GM18858 (cell line): ENCODE measurements at regions not wholly inside any gene's neighbourhood (a gene's known extent, or its start where the extent isn't known, plus 50 kb on each side); places are given as distances from the start of the nearest gene placed in this dataset.
"Not testable (repeated sequence)": the region's sequence is repeated elsewhere in the genome, so short reads cannot be mapped to it uniquely, and the experiment has no call there.

Source experiments
- ATAC-seq: cut with Tn5 transposase; IDR thresholded peaks from one replicate; pipeline ENCODE4 v1.9.1; 2021; ENCODE audit not compliant: unreplicated experiment

- ATAC-seq: not testable (repeated sequence)
Measured at GRCh38 chr2:87526258-87526657, 221.6 kb upstream of the PLGLB2 start.

- ATAC-seq: not testable (repeated sequence)
Measured at GRCh38 chr2:87531968-87532715, 215.7 kb upstream of the PLGLB2 start.

DNA sequence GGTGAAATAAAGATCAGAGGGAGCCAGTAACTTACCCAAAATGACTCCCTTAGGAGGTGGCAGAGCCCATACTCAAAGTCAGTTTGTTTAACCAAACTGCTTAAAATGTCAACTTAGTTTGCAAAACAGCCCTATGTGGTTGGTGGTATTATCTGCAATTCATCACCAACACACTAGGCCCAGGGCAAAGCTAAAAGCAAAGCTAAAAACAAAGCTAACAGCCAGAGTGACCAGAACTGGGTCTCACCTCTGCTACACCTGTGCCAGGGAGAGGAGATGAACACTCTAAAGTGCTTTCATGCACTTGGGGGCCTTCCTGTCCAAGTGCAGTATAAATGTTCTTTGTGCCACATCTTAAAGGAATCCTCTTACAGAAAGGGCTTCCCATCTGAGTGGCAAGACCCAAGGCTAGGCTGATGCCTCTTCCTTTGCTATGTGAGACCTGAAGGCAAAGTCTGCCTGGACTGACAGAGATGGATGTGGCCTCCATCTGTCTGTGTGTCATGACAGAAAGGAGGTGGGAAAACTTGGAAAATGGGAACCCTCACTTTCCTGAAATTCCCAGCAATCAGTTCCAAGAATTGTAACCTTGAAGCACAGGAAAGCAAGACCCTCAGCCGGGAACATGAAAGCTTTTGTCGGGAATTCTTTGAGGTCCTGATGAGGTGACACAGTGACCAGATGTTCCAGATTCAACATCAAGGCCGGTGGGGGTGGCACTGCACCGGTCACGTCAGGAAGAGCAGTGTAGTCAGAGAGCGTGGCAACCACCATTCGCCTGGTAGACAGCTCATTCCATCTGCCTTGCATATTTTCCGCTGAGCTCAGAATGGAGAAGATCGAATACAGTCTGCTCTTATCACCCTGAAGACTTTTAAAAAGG, 214.3 kb upstream of the PLGLB2 start:
- not testable (repeated sequence) for ATAC-seq

- not testable (repeated sequence) for ATAC-seq
Measured at GRCh38 chr2:87534273-87534889, 213.5 kb upstream of the PLGLB2 start.

DNA sequence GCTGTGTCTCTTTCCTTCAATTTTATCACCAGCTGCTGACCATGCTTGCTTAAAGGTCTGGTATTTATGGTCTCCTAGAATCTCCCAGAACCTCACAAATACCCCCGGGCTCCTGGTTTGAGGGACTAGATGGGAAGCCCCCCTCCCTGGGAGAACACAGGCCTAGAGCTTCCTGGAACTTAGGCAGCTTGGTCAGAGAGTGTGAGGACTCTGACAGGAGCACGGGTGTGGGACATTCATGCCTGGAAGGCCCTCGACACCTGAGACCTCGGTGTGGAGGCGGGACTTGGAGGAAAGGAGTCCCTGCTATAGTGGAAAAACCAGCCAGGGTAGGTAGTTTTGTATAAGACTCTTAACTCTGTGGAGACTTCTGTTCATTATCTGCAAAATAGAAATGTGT, 211.5 kb upstream of the PLGLB2 start:
- not testable (repeated sequence) for ATAC-seq

GRCh38 chr2:87537251-87537671, 210.6 kb upstream of the PLGLB2 start:
- ATAC-seq: not testable (repeated sequence)

DNA sequence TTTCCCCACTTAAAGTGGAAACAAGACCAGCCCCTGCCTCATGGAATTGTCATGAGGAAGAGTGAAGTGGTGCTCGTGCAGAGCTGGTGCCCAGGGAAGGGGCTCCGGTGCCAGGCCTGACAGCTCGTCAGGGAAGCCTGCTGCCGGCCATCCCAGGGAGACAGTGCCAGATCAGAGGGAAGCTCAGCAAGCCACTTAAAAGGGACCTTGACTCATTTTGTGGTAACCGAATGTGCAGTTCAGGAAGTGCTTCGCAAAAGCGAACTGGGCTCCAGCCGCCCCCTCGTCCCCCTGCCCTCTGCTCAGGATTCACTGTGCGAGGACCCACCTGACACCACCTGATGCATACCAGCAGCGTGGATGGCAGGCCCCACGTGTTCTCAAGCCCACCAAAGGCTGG, 209.6 kb upstream of the PLGLB2 start:
- not testable (repeated sequence) for ATAC-seq

- ATAC-seq: not testable (repeated sequence)
Measured at GRCh38 chr2:87539151-87539943, 208.5 kb upstream of the PLGLB2 start.

GRCh38 chr2:87540242-87540641, 207.6 kb upstream of the PLGLB2 start:
- not testable (repeated sequence) for ATAC-seq

- not testable (repeated sequence) for ATAC-seq
Measured at GRCh38 chr2:87542599-87543174, 205.2 kb upstream of the PLGLB2 start.

GRCh38 chr2:87543797-87544196, 204.1 kb upstream of the PLGLB2 start:
- not testable (repeated sequence) for ATAC-seq

DNA sequence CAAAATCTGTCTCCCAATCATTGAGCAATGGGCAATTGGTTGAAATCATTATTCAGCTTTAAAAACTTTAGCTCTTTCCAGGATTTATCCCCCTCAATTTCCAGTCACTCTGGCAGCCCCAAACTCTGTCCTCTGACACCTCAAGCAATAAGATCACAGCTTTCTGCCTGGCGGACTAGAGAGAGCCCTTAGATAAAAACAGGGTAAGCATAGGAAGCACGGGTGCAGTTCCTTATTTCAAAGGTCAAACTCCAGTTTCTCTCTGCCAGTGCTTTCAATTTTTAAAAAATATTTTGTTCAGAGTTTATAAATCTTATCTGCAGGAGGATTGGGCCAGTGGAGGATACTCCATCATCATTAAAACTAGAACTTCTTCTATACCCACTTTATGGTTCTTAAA, 200.8 kb upstream of the PLGLB2 start:
- ATAC-seq: not testable (repeated sequence)

DNA sequence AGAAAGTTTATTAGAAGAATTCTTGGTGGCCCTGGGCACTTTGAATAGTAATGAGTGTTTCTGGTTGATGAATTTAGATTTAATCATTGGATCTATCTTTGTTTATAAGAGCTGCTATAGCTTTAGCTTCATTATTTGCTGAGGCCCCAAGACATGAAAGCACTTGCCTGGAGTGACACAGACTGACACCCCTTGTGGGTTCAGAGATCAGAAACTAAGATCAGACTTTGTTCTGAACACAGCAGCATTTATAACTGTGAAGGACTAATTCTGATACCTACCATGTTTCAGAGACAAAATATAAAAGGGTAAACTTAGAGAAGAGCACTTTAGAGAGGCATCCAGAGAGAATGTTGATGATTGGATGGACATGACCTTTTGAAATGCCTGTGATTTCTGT, 199.9 kb upstream of the PLGLB2 start:
- ATAC-seq: not testable (repeated sequence)

DNA sequence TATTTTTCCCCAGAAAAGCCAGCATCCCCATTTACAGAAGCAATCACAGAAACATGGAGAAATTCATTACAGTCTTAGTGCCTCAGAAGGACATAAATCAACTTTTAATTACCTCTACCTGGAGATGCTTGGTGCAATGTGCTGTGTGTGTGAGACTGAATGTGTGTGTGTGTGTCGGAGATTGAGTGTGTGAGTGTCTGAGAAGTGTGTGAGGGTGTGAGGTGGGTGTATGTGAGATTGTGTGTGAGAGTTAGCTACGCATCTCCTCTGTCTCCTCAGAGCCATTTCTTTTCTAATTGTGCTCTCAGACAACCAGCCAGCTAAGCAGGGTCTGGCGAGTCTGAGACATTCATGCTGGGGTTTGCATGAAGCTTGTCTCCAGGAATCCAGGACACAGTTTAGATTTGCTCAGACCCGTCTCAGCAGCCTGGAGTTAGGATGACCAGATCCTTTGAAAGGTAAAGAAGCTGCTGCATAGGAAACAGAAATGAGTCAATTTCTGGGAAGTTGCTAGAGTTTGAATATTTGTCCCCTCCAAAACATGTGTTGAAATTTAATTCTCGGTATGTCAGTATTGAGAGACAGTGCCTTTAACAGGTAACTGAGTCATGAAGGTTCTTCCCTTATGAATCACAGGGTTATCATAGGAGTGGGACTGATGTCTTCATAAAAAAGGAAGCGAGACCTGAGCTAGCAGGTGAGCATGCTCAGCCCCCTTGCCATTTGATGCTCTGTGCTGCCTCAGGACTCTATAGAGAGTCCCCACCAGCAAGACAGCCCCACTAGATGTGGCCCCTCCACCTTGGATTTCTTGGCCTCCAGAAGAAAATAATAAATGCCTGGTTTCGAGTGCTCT, 199.0 kb upstream of the PLGLB2 start:
- not testable (repeated sequence) for ATAC-seq

GRCh38 chr2:87549561-87550202, 198.2 kb upstream of the PLGLB2 start:
- ATAC-seq: not testable (repeated sequence)

- ATAC-seq: not testable (repeated sequence)
Measured at GRCh38 chr2:87554678-87555077, 193.2 kb upstream of the PLGLB2 start.

- not testable (repeated sequence) for ATAC-seq
Measured at GRCh38 chr2:87555082-87555481, 192.8 kb upstream of the PLGLB2 start.

- not testable (repeated sequence) for ATAC-seq
Measured at GRCh38 chr2:87559001-87559400, 188.9 kb upstream of the PLGLB2 start.

DNA sequence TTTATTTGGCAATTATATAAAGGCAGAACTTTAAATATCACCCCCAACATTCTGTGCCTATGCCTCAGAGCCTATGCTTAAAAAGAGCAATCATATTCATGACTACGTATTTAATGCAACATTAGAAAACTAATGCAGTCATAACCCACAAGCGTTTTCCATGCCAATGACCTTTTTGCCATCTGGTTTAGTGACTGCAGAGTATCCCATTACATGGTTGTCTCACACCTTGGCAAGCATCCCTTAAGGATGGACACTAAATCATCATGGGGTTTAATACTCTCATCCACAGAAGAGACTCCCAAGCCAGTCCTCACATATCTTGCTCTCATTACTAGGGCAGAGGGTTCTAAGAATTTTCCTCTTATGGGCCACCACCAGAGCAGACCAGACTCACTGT, 188.2 kb upstream of the PLGLB2 start:
- not testable (repeated sequence) for ATAC-seq
